NCI-H2227 (cell line): ENCODE measurements at regions not wholly inside any gene's neighbourhood (a gene's known extent, or its start where the extent isn't known, plus 50 kb on each side); places are given as distances from the start of the nearest gene placed in this dataset.
"Not testable (repeated sequence)": the region's sequence is repeated elsewhere in the genome, so short reads cannot be mapped to it uniquely, and the experiment has no call there.

Source experiments
- DNase-seq: peaks from one replicate; lab custom pipeline; 2025; ENCODE audit not compliant: unreplicated experiment; lab: John Stamatoyannopoulos, UW

DNA sequence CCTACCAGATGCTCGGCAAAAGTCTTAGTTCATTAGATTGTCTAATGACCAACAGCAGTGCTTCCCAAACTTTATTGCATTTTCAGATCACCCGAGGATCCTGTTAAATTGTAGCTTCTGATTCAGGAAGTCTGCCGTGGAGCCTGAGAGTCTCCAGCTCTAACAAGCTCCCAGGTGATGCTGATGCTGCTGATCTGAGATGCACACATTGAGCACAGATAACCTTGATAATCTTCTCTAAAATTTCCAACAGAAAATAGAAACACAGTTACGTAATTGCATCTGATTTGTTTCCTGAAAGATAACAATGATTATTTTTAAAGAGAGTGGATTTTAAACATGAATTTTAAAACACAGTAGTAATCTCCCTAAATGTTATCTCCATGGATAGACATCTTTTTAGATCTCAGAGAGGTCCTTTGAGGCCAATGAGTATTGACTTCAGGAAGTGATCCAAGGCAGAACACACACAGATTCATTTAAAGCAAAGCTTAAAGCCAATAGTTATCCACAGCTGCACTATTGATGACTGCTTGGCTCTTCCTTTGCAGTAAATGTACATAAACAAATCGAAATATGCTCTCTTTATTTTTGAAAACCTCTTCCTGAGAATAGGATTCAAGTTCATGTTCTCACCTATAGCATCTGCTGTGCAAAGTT lies 122.8 kb upstream of the TNPO1 start:
- no peak for DNase-seq

DNA sequence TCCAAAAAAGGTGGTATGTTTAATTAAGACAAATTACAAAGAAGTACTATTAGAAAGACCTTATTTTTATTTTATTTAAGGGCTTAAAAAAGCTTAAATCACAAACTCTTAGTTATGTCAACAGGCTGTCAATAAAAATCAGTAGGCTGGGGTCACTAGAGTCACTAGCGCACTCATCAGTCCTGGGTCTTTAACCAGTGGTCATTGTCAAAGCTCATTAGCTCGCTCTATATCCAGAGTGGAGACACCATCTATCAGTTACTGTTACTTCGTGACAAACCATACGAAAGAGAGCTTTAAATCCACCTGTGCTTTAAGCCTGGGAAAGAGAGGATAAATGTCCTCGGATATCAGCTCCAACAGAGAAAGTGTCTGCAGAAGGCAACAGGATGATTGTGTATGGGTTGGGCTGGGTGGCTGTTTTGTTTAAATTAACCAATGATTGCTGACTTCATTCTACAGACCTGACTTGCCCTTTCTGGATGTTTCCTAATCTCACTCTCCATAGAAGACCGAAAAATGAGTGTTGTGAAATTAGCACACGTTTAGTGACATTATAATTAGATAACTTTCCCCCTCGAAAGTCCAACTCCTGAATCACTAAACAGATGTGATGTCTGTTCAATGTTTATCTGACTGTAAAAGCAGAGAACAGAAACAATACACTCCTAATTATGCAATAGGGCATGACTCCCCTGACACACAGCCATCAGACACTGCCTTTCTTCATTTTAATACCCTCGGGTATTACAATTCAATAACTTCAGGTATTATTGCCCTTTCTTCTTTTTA lies 123.6 kb upstream of the TNPO1 start:
- DNase-seq: no peak

DNA sequence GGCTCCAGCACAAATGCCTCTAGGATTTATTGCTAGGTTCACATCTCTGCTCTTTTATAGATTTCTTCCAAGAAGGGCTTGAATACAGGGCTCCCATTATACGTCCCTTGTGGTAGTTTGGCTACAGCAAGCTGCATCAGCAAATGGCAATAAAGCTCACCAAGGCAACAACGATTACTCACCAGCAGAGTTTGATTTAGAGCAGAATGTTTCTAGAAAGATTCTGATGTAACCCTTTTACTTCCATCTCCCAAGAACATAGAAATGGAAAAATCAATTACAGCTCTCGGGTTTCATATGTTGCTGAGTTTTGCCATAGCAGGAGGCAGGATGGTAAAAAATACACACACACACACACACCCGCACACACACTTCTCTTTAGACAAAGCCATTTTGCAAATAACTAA lies 124.2 kb upstream of the TNPO1 start:
- no peak for DNase-seq

DNA sequence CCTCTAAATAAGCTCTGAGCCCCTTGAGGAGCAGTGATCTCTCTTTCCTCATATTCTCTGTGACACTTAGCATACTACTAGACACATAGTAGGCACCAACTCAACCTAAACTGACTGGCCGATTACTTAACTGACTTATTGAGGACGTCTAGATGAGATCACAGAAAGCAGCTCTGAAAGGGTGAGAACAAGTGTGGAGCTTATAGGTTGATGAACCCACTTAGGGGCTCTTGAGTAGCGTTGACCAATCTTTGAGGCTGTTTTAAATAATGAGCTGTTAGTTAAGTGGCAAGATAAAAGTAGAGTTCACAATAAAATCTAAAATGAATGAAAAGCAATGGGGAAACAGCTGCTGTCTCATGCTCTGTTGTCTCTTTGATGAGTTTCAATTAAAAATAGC lies 124.7 kb upstream of the TNPO1 start:
- DNase-seq: no peak

DNA sequence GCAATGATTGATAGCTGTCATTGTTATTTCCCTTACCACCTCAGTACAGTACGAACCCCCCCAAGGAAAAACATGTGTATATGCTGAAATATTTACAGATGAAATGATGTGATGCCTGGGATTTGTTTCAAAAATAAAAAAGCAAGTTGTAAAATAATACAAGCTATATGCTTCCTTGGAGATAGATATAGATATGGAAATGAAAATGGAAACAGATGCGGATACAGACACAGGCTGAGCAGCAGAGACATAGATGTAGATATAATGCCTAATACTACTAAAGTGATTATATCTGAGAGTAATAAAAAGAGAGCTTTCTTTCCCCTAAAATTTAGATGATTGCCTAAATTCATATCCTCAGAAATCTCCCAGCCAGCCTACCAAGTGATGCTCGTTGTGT lies 127.5 kb upstream of the TNPO1 start:
- DNase-seq: no peak

DNA sequence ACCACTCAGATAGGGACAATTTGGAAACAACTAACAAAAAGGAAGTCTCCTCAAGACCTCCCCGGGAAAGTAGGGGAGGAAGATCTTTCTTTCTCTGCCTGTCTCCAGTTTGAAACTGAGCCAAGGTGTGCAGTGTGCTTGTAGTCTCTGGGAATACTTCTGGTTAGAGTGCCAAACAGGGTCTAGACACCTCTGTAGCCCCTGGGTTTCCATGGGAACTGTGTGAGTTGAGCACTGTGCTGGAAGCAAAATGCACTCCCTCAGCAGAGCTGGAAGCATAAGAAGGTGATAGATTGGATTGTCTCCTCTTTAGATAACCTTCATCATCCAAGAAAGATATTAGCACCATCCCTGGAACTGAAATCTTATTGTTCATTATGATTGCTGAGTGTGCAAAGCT lies 129.2 kb upstream of the TNPO1 start:
- DNase-seq: no peak

DNA sequence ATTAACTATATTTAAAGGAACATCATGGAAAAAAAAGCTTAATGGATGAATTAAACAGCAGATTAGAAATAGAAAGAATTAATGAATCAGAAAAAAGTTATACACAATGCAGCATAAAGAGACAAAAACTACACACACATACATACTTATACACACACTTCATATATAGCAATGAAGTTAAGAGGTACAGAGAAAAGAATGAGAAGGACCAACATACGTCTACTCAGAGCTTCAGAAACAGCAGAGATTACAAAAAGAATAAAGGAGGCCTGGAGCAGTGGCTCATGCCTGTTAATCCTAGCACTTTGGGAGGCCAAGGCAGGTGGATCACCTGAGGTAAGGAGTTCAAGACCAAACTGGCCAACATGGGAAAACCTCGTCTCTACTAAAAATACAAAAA lies 133.9 kb upstream of the TNPO1 start:
- DNase-seq: no peak

DNA sequence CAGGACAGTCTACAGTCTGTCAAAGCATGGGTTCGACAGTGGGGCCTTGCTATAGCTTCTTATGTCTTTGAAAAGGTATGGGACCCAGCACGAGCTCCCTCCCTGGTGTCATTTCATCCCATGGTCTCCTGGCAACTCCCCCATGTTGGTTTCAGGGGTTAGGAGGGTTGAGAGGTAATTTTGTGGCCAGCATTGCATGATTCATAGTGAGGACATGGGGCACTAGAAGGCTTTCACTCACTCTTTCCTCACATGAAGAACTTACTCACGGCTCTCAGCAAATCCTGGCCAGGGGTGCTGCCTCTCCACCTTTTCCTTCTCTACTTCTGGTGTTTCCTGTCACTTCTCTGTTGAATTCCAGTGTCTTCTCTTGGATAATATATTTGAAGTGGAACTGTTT lies 134.7 kb upstream of the TNPO1 start:
- DNase-seq: no peak

DNA sequence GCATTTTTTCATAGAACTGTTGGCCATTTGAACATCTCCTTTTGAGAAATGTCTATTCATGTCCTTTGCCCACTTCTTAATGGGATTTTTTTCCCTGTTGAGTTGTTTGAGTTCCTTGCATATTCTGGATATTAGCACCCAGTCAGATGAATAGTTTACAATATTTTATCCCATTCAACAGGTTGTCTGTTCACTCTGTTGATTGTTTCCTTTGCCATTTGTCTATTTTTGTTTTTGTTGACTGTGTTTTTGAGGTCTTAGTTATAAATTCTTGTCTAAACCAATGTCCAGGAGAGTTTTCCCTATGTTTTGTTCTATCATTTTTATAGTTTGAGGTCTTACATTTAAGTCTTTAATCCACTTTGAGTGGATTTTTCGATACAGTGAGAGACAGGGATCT lies 139.0 kb upstream of the TNPO1 start:
- no peak for DNase-seq

DNA sequence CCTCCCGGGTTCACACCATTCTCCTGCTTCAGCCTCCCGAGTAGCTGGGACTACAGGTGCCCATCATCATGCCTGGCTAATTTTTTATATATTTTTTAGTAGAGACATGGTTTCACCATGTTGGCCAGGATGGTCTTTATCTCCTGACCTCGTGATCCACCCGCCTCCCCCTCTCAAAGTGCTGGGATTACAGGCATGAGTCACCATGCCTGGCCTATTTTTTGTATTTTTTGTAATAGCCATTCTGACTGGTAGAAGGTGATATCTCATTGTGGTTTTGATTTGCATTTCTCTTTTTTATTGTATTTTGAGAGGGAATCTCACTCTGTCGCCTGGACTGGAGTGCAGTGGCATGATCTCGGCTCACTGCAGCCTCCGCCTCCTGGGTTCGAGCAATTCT lies 139.6 kb upstream of the TNPO1 start:
- not testable (repeated sequence) for DNase-seq

DNA sequence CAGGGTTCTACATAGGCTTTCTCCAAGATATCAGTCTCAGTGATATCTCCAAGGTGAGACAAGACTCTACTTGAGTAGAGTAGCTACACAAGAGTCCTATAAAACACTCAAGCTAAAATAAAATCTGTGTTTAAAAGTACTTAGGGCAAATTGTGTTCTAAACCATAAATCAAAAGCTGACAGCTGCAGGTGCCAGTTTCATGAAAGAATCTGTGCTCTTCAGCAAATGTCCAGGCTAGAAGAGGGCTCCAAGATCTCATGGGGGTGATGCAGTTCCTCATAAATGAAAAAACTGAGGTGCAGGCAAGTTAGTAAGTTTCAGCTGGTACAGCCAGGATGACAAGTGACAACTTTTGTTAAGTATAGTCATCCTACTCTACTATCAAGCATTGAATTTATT lies 142.8 kb upstream of the TNPO1 start:
- DNase-seq: peak; percentile 2

DNA sequence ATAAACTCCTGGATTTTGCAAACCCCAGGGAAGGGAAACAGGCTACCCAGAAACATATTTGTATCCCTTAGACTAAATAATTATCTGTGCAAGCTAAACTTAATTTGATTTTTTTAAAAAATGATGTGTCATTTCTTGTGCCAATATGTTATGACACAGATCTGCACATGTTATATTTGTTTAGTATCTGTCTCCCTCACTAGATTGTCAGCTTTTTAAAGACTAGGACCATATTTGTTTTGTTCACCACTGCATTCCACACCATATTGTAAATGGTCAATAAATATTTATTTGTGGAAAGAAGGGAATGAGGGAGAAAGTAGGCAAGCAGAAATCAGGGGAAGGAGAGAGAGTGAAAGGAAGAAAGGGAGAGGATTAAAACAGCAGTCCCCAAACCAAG lies 143.3 kb upstream of the TNPO1 start:
- DNase-seq: no peak

DNA sequence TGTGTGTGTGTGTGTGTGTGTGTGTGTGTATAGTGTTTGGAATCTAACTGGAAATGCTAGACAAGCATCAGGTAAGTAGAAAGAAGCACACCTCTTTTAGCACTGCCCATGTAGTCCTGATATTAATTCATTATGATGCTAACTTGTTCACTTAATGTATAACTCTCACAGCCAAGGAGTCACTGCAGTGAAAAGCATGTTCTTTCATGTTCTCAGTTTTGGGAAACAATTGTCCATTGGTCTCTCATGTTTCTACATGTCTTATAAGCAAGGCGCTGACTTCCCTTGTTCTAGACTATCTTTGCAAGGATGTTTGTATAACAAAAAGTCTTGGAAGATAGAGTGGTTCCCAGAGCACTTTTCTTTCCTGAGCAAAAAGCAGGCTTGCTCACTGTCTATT lies 148.8 kb upstream of the TNPO1 start:
- DNase-seq: no peak

DNA sequence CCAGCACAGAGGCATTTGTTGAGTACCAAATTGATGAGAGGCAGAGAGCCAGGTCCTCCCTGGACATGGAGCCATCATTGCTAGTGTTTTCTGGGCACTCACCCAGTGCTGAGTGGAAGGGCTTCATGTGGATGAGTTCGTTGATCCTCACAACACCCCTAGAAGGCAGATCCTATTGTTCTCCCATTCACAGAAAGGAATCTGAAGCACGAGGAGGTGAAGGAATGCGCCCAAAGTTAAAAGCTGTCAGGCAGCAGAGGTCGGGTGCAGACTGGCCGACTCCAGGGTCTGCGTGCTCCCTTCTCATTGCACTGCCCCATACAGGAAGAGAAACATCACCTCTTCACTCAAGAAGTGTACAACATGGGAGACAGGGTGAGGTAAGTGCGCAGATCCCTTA lies 153.5 kb upstream of the TNPO1 start:
- no peak for DNase-seq

DNA sequence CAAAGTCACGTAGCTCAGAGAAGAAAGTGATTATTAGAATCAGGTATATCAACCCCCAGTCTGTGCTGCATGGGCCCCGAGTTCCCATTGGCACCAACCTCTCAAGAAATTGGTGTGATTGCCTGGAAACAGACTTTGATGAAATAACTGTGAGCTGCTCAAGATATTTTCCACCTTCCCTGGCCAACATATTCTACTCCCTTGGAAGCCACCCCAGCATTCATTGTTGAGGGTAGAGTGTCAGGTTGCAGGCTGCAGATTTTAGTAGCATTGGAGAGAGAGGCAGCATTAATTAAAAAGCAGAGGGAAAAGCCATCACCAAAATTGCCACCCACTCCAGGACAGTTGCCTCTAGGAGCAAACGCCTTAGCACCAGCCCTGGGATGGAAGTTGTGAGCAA lies 154.2 kb upstream of the TNPO1 start:
- DNase-seq: no peak

DNA sequence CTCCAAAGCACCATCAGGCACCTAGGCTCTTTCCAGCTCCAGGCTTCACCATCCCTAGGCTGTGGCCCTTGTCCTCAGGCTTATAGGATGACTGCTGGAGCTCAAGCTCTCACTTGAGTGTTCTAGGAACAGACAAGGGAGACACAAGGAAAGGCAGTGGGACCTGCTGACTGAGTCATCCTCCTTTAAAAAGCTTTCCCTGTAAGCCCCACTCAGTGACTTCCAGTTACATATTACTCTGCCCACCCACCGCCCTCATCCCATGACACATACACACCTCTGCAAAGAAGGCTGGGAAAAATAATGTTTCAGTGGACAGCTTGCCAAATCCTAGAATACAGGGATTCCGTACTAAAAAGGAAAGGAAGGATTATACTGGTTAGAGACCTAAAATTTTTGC lies 154.2 kb upstream of the ZNF366 start:
- DNase-seq: no peak

DNA sequence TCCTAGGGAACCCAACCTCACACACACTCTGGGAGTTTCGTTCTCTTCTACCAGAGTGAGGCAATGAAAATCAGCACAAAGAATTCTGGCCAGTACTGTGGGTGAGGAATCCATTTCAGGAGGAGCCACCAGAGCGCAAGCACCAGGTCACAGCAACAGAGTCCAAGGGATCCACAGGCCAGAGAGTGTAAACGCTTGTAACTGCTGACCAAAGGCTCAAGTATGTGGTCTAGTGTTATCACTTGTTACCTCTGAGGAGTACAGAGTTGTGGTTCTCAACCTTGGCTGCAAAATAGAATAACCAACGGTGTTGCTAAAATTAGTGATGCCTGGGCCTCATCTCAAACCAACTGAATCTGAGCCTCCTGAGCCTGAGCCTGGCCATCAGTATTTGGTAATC lies 152.5 kb upstream of the ZNF366 start:
- DNase-seq: no peak

DNA sequence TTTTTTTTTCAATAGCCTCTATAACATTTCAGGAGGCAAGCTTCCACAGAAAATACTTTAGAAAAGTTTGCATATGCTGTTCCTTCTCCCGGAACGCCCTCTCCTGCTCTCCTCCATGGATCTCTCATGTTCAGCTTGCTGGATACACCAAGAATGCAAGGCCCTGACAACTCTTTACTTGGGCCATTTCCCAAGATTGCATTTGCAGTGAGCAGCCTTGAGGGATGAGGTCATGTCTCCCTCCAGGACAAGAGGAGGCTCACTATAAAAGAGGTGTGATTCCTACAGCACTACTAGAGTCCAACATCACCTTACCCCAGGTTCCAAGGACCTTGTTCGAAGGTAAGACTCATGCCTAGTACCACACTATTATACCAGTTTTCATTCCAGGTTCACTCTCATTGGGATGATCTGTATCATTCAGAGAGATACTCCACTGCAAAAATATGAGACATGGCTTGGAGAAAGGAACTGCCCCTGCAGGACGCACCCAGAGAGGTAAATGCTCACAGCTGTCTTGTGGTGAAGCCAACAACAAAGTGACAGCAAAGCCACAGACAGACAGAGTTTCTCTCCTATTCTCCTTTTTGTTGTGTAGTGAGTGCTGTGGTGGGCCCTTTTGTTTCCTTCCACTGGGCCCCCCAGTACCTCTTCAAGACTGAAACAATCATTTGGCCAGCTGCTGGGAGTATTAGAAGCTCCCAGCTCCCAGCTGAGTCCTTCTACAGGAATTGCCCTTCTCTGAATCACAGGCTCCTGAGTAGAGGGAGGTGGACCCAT lies 151.7 kb upstream of the ZNF366 start:
- DNase-seq: no peak

DNA sequence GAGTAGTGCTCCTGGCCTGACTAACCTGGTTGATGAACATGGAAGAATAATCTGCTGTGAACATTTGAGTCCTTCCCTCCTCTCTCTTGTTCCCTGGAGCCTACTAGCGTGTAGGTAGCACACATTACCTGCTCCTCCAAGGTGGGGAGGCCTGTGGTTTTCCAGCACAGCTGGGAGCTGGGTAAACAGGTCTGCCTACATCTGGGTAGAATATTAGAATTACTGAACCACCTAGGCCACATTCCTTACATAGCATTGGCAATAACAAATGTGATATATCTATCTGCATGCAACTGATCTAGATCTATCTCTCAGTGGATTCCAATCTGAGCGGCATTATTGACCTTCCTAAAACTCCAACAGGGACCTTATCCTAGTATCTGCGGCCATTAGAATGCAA lies 151.0 kb upstream of the ZNF366 start:
- no peak for DNase-seq

DNA sequence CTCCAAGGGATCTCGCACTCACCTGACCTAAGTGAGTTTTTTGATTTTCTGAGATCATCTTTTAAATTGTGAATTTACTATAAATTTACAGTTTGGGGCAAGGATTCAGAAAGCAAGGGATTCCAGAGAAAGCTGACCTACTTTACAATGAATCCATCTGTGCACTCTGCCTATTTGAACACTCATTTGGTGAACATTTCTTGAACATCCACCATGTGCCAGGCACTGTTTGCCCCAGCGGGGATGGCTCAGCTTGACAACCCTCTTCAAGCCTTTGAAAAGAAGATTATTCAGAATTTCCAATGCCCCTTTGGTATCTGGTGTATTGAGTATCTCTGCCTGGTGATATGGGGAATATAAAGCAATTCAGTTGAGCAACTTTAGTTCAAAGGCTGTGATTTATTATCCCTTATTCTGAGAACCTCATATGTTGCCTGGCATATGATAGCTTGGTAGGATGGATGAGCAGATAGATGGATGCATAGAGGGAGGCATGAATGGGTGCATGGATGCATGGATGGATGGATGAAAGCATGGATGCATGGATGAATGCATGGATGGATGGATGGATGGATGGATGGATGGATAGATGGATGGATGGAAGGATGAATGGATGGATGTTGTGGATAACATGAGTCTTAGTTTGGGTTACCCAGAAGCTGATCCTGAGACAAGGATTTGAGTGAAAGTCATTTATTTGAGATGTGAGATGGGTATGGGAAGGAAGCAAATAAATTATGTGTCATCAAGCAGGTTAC lies 149.7 kb upstream of the ZNF366 start:
- DNase-seq: no peak

DNA sequence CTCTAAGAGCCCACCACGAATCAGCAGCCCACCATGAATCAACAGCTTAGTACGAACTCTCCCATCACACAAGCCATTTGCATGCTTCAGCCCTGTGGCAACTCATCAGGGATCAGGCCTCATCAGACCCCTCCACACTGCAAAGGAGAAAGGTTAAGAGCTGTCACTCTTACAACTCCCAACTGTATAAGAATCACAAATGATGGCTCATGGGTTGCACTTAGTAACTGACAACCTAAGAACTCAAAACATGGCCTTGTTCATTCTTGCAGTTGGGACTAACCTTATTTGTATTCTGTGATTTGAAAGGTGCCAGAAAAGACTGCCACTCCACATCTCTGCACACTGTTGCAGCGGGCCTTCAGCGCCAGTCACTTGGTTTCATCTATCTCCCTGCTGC lies 149.1 kb upstream of the ZNF366 start:
- no peak for DNase-seq
